NCI-H2227 treated with DMSO at 0.1 percent for 48 hours (cell line): ENCODE measurements at regions not wholly inside any gene's neighbourhood (a gene's known extent, or its start where the extent isn't known, plus 50 kb on each side); places are given as distances from the start of the nearest gene placed in this dataset.
"Not testable (repeated sequence)": the region's sequence is repeated elsewhere in the genome, so short reads cannot be mapped to it uniquely, and the experiment has no call there.

Source experiments
- DNase-seq: peaks from one replicate; lab custom pipeline; 2025; lab: John Stamatoyannopoulos, UW

GRCh38 chr7:67359900-67360299, 363.3 kb downstream of the TYW1 start:
- no peak for DNase-seq

DNA sequence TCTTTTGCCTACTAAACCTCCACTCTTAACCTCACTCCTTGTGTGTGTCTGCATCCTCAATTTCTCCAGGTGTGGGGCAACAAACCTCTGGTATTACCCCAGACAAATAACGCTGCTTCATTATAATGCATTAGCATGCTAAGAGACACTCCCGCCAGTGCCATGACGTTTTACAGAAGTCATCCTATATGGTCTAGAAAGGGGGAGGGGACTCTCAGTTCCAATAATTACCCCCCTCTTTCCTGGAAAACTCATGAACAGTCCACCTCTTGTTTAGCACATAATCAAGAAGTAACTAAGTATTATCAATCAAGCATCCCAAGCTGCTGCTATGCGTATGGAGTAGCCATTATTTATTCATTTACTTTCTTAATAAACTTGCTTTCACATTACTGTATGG, 364.5 kb downstream of the TYW1 start:
- DNase-seq: no peak

DNA sequence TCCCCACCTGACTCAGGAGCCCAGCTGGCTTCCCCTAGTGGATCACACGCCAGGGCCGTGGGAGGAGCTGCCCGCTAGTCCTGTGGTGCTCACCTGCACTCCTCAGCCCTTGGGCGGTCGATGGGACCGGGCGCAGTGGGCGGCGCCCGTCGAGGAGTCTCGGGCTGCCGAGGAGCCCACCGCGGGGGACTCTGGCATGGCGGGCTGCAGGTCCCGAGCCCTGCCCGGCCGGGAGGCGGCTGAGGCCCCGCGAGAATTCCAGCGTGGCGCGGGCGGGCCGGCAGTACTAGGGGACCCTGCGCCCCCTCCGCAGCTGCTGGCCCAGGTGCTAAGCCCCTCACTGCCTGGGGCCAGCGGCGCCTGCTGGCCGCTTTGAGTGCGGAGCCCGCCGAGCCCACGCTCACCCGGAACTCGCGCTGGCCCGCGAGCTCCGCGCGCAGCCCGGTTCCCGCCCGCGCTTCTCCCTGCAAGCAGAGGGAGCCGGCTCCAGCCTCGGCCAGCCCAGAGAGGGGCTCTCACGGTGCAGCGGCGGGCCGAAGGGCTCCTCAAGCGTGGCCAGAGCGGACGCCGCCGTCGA, 367.9 kb downstream of the TYW1 start:
- peak; percentile 17 for DNase-seq

DNA sequence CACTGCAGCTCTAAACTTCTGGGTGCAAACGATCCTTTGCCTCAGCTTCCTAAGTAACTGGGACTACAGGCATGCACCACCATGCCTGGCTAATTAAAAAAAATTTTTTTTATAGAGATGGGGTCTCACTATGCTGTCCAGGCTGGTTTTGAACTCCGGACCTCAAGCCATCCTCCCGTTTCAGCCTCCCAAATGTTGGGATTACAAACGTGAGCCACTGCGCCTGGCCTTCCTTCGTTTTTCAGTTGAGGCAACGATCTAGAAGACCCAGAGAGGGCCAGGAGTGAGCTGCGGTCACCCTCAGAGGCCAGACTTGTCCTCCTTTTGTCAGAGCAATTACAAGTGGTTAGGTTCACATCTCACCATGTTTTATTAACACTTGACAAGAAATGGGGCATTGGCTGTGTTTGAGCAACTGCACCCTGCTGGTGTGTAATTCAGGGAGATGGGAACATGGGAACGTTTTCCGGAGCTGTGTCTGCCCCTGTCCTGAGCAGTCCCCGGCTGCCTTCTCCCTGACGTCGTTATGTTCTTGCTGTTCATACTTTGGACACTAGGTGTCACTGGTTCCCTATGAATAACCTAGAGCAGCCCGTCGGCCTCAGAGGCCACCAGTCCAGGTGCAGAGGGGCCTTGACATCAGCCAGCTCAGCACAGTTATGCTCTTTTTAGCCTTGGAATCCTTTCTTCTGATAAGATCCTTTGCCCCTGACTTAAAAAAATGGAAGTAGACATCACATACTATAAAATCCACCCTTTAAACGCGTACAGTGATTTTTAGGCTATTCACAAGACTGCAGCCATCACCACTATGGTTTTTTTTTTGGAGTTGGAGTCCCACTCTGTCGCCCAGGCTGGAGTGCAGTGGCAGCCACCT, 375.0 kb downstream of the TYW1 start:
- peak; percentile 73 for DNase-seq

GRCh38 chr7:67373389-67373788, 376.8 kb downstream of the TYW1 start:
- not testable (repeated sequence) for DNase-seq

GRCh38 chr7:67375427-67375826, 378.8 kb downstream of the TYW1 start:
- no peak for DNase-seq

- peak; percentile 41 for DNase-seq
Observed at GRCh38 chr7:67377939-67378862, 381.6 kb downstream of the TYW1 start.

DNA sequence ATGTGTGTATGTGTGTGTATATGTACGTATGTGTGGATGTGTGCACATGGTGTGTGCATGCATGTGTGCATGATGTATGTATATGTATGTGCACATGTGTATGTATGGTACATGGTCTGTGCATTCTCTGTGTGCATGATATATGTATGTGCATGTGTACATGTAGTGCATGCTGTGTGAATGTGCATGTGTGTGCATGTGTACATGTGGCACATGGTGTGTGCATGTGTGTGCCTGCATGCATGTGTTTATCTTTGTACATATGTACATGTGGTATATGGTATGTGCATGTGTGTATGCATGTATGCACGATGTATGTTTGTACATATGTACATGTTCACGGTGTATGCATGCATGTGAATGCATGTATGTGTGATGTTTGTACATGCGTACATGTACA, 383.7 kb downstream of the TYW1 start:
- DNase-seq: no peak

- DNase-seq: no peak
Observed at GRCh38 chr7:67380858-67381257, 384.2 kb downstream of the TYW1 start.

GRCh38 chr7:67387851-67388250, 391.2 kb downstream of the TYW1 start:
- DNase-seq: no peak

GRCh38 chr7:67391168-67391567, 394.5 kb downstream of the TYW1 start:
- DNase-seq: no peak

DNA sequence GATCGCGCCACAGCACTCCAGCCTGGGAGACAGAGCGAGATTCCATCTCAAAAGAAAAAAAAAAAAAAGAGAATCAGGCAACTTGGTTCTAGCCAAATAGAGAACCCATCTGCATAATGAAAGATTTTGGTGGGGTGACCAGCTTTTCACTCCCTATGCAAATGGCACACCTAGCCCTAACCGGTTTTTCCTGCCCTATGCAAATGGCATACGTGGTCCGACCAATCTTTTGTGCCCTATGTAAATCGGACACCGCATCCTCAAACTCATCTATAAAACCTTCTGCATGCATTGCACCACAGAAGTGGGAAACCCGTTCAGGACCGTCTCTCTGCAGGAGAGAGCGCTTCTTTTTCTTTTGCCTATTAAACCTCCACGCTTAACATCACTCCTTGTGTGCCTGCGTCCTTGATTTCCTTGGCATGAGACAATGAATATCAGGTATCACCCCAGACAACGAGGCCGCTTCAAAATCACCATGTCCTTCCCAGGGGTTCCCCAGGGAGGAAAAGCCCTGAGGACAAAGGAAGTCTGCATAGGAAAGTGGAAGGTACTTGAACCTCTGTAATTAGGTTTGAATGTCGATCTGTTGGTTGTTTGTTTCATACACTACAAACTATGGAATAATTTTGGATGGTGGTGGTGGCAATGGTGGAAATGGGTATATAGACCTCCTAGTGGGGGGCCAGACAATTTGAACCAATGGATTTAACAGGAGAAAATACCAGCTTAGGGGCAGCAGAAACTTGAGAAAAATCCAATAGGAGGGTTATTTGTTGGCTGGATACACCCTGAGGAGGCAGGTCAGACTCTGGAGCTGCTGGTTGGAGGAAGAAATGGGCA, 396.2 kb downstream of the TYW1 start:
- DNase-seq: no peak

- no peak for DNase-seq
Observed at GRCh38 chr7:67393903-67394302, 397.3 kb downstream of the TYW1 start.

DNA sequence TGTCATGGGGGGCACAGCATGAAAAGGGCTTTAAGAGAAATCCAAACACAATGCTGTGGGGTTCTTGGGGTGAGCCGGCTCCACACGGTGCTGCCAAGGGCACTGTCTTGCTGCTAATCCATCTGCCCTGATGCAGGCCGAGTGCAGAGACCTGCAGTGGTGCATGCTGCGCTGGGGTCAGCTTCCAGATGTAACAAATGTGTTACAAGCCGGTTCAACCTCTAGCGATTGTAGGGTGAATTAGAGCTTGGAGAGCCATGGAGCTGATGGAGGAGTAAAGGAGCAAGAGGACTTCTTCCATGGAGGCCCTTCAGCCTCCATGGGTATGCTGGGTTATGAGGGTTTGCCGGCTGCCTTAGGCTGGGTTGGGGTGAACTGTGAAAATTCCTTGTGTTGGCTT, 402.3 kb downstream of the TYW1 start:
- DNase-seq: no peak

DNA sequence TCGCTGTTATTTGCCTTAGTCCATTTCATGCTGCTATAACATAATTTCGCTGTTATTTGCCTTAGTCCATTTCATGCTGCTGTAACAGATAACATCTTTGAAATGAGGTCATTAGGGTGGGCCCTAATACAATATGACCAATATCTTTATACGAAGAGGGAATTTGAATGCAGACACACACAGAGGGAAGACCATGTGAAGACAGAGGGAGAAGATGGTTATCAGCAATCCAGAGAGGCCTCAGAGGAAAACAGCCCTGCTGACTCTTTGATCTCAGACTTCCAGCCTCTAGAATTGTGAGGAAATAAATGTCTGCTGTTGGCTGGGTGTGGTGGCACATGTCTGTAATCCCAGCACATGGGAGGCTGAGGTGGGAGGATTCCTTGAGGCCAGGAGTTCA, 404.9 kb downstream of the TYW1 start:
- DNase-seq: no peak

DNA sequence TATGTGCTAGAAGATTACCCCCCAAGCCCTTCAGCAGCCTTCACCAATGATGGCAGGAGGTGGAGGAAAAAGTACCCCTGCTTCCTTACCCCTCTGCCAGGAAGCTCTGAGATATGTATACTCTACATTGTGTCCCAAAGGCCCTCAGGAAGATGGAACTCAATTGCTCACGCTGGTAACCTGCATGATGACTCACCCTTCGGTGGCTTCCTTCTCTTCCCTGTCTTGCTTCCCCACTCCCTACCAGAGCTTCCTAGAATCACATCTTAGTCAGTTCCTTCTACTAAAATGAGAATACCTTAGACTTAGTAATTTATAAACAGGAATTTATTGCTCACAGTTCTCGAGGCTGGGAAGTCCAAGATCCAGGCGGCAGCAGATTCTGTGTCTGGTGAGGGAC, 405.6 kb downstream of the TYW1 start:
- no peak for DNase-seq

DNA sequence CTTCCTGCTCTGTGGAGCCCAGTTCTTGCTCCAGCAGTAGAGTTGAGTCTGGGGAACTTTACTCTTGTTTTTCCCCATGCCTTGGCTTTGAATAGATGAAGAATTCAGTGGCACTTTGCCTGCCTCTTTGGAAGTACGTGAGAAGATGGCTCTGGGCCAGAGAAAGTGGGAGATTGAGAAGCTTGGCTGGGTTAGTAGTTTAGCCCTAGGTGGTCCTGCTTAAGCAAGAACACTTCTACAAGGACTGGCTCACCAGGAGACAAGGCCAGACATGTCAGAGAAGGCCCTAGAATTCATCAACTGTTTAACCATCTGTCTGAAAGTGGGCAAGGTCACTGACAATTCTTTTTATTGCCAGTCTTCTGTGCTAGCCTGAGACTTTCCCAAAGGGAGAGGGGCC, 410.3 kb downstream of the TYW1 start:
- DNase-seq: no peak

- DNase-seq: no peak
Observed at GRCh38 chr7:67407392-67408071, 410.9 kb downstream of the TYW1 start.

- DNase-seq: no peak
Observed at GRCh38 chr7:67408109-67408508, 411.5 kb downstream of the TYW1 start.

GRCh38 chr7:67413670-67414069, 417.0 kb downstream of the TYW1 start:
- no peak for DNase-seq

DNA sequence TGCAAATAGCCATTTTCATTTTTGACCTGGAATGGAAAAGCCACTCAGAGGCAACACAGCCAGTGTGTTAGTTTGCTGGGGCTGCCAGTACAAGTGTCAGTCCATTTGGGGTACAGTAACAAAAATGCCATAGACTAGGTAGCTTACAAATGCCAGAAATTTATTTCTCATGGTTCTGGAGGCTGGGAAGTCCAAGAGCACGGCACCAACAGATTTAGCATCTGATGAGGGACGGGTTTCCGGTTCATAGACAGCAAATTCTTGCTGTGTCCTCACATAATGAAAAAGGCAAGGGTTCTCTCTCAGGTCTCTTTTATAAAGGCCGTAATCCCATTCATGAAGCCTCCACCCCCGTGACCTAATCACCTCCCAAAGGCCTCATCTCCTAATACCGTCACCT, 418.2 kb downstream of the TYW1 start:
- no peak for DNase-seq
